ENCODE measurements at regions not wholly inside any gene's neighbourhood (a gene's known extent, or its start where the extent isn't known, plus 50 kb on each side); places are given as distances from the start of the nearest gene placed in this dataset.

DNA sequence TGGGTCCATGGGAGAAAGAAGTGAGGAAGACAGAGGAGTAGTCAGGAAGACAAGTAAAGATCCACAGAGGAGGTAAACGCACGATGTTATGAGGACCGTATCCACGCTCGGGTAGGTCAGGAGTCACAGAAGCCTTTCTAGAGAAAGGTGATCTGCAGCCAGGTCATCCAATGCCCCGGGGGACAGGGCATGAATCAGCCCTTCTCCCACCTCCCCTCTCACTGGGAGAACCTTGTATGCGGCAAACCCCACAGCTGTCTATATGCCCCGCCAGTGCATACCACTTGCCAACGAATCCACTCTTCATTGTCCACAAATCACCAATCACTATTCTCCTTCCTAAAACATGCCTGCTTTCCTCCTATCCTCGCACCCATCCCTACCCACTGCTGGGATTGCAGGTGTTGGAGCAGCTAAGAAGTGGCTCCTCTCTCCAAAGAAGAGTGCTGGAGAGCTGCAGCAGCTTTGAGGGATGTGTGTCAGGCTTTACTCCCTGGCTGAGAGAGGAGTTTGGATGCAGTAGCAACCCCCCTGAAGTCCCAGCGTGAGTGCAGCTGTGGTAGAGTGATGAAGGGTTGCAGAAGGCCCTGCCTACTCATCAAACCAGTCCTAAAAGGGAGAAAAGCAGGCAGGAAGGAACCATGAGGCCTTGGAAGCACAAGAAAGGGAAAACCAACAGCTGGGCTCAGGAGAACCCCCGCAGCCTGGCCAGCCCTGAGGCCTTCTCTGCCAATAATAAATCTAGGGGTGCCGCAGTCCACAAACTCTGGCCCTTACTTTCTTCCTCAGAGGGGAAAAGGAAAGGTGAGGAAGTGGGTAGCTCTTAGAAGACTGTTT, 102.2 kb upstream of the GADD45A start:
- H3K27me3 ChIP-seq (ENCODE audit: low read depth, low read length) = no peaks in the 10 kb centered on the region
- H4K20me1 ChIP-seq (ENCODE audit: insufficient read depth, low read length) = no peaks in the 10 kb centered on the region
- no peak for TF ChIP-seq EZH2phosphoT487 (IDR thresholded peaks at IDR 0.05; ENCODE audit: low read depth)
- TF ChIP-seq, protein P1, sequence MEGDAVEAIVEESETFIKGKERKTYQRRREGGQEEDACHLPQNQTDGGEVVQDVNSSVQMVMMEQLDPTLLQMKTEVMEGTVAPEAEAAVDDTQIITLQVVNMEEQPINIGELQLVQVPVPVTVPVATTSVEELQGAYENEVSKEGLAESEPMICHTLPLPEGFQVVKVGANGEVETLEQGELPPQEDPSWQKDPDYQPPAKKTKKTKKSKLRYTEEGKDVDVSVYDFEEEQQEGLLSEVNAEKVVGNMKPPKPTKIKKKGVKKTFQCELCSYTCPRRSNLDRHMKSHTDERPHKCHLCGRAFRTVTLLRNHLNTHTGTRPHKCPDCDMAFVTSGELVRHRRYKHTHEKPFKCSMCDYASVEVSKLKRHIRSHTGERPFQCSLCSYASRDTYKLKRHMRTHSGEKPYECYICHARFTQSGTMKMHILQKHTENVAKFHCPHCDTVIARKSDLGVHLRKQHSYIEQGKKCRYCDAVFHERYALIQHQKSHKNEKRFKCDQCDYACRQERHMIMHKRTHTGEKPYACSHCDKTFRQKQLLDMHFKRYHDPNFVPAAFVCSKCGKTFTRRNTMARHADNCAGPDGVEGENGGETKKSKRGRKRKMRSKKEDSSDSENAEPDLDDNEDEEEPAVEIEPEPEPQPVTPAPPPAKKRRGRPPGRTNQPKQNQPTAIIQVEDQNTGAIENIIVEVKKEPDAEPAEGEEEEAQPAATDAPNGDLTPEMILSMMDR (IDR thresholded peaks at IDR 0.05; ENCODE audit: low read depth, low read length) = no peak
- no peak overlapping the region for H3K9ac ChIP-seq (ENCODE audit: low read length)
- H3K4me2 ChIP-seq (ENCODE audit: low read length) = no peak overlapping the region
- no peak overlapping the region for H3K27ac ChIP-seq (ENCODE audit: low read length)
- no peaks in the 10 kb centered on the region for H3K79me2 ChIP-seq (ENCODE audit: low read length)
- H3K4me1 ChIP-seq (ENCODE audit: low read length) = no peaks in the 10 kb centered on the region
- no peaks in the 10 kb centered on the region for H3K9me3 ChIP-seq (ENCODE audit: insufficient read depth, low read length)
- no peak overlapping the region for H2AFZ ChIP-seq (ENCODE audit: low read depth, low read length)
- H3K4me3 ChIP-seq (ENCODE audit: low read length) = no peak overlapping the region
- no peaks in the 10 kb centered on the region for H3K36me3 ChIP-seq (replicated peaks; ENCODE audit: low read depth, low read length)

DNA sequence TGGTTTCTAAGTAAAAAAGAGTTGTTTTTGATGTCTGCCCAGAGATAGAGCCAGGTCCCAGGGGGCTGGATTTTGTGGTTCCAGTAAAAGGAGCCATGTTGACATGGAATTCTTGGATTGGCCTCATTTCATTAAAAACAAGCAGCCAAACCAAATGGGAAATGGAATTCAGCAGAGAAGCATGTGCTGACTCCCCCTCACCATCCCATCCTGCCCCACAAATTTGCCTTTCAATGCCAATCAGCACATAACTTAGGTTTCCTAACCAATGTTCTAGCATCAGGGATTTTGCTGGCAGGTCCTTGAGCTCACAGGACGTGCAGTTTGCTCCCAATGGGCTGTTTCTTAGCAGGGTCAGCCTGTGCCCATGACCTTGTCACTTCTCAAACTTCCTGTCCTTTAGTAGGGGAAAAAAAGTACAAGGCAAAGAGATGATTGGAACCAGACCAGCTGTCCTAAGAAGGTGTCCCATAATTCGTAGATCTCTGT, 101.5 kb upstream of the GADD45A start:
- Histone ChIP-seq H2AFZ (ENCODE audit: low read depth, low read length) (no peak overlapping the region), H3K4me3 (ENCODE audit: low read length) (no peak overlapping the region), H3K27ac (ENCODE audit: low read length) (no peak overlapping the region), H3K4me1 (ENCODE audit: low read length) (no peaks in the 10 kb centered on the region), H3K36me3 (replicated peaks; ENCODE audit: low read depth, low read length) (no peaks in the 10 kb centered on the region), H3K9me3 (ENCODE audit: insufficient read depth, low read length) (no peaks in the 10 kb centered on the region), H3K27me3 (ENCODE audit: low read depth, low read length) (no peaks in the 10 kb centered on the region), H4K20me1 (ENCODE audit: insufficient read depth, low read length) (no peaks in the 10 kb centered on the region), H3K4me2 (ENCODE audit: low read length) (no peak overlapping the region), H3K9ac (ENCODE audit: low read length) (no peak overlapping the region), H3K79me2 (ENCODE audit: low read length) (no peaks in the 10 kb centered on the region)
- TF ChIP-seq, protein P1 (IDR thresholded peaks at IDR 0.05; ENCODE audit: low read depth, low read length) = no peak
- TF ChIP-seq EZH2phosphoT487 (IDR thresholded peaks at IDR 0.05; ENCODE audit: low read depth) = no peak

DNA sequence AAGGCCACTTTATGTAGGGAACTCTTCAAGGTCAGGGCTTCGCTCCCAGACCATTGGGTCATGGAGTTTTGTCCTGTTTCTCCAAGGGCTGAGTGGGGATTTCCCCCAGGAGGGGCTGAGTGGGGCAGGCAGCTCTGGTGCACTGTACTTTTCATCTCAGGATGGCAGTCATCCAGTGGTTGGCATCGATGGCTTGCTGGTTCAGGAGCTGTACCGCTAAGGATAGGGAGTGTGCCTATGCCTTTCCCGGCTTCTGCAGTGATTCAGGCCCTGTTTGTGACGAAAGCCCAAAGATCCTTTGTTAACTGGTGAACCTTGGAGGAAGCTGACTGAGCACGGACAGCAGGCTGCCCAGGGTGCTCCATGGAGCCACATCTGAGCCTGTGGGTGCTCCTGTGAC, 100.1 kb upstream of the GADD45A start:
- no peak overlapping the region for H3K4me3 ChIP-seq (ENCODE audit: low read length)
- no peaks in the 10 kb centered on the region for H3K36me3 ChIP-seq (replicated peaks; ENCODE audit: low read depth, low read length)
- no peaks in the 10 kb centered on the region for H4K20me1 ChIP-seq (ENCODE audit: insufficient read depth, low read length)
- no peak overlapping the region for H2AFZ ChIP-seq (ENCODE audit: low read depth, low read length)
- no peaks in the 10 kb centered on the region for H3K27me3 ChIP-seq (ENCODE audit: low read depth, low read length)
- no peak overlapping the region for H3K9ac ChIP-seq (ENCODE audit: low read length)
- no peak overlapping the region for H3K27ac ChIP-seq (ENCODE audit: low read length)
- TF ChIP-seq, protein P1 (IDR thresholded peaks at IDR 0.05; ENCODE audit: low read depth, low read length) = no peak
- TF ChIP-seq EZH2phosphoT487 (IDR thresholded peaks at IDR 0.05; ENCODE audit: low read depth) = no peak
- no peaks in the 10 kb centered on the region for H3K4me1 ChIP-seq (ENCODE audit: low read length)
- no peak overlapping the region for H3K4me2 ChIP-seq (ENCODE audit: low read length)
- no peaks in the 10 kb centered on the region for H3K9me3 ChIP-seq (ENCODE audit: insufficient read depth, low read length)
- H3K79me2 ChIP-seq (ENCODE audit: low read length) = no peaks in the 10 kb centered on the region

DNA sequence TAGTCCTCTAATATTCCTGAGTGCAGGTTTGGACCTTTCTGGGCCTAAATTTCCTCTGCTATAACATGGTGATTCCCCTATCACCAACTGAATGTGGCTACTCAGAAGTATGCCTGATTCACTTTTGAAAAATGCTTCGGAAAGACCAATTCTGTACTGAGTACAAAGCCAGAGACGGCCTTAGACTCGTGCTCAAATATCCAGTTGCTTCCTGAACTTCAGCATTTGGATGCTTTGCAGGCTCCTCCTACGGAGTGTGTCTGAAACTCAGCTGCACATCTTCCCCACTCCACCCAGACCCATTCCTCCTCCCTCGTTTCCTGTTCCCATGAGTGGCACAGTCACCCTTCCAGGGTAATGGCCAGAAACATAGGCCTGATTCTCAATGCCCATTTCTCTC, 98.4 kb upstream of the GADD45A start:
- H3K27ac ChIP-seq (ENCODE audit: low read length) = no peak overlapping the region
- H3K9ac ChIP-seq (ENCODE audit: low read length) = no peak overlapping the region
- H2AFZ ChIP-seq (ENCODE audit: low read depth, low read length) = no peak overlapping the region
- H3K4me3 ChIP-seq (ENCODE audit: low read length) = no peak overlapping the region
- H3K79me2 ChIP-seq (ENCODE audit: low read length) = no peaks in the 10 kb centered on the region
- TF ChIP-seq, protein P1 (IDR thresholded peaks at IDR 0.05; ENCODE audit: low read depth, low read length) = no peak
- no peak for TF ChIP-seq EZH2phosphoT487 (IDR thresholded peaks at IDR 0.05; ENCODE audit: low read depth)
- no peaks in the 10 kb centered on the region for H3K36me3 ChIP-seq (replicated peaks; ENCODE audit: low read depth, low read length)
- no peaks in the 10 kb centered on the region for H3K27me3 ChIP-seq (ENCODE audit: low read depth, low read length)
- no peaks in the 10 kb centered on the region for H3K9me3 ChIP-seq (ENCODE audit: insufficient read depth, low read length)
- no peak overlapping the region for H3K4me2 ChIP-seq (ENCODE audit: low read length)
- H4K20me1 ChIP-seq (ENCODE audit: insufficient read depth, low read length) = no peaks in the 10 kb centered on the region
- H3K4me1 ChIP-seq (ENCODE audit: low read length) = no peaks in the 10 kb centered on the region

All from OCI-LY3 (cell line).